Bone marrow (tissue), 2 donors: ENCODE measurements at regions not wholly inside any gene's neighbourhood (a gene's known extent, or its start where the extent isn't known, plus 50 kb on each side); places are given as distances from the start of the nearest gene placed in this dataset.

Source experiments
- DNase-seq, 2 donors: peaks; one replicate each; lab custom pipeline; 2025; lab: John Stamatoyannopoulos, UW

GRCh38 chr12:13503094-13503835, 306.7 kb downstream of the EMP1 start:
- no peak for DNase-seq

- DNase-seq = no peak
Observed at GRCh38 chr12:13499008-13499407, 302.5 kb downstream of the EMP1 start.

- no peak for DNase-seq
Observed at GRCh38 chr12:13496111-13496510, 299.6 kb downstream of the EMP1 start.

GRCh38 chr12:13489246-13489645, 292.7 kb downstream of the EMP1 start:
- DNase-seq = no peak

- DNase-seq = no peak
Observed at GRCh38 chr12:13487326-13487725, 290.8 kb downstream of the EMP1 start.

GRCh38 chr12:13486794-13487193, 290.3 kb downstream of the EMP1 start:
- no peak for DNase-seq

- no peak for DNase-seq
Observed at GRCh38 chr12:13478650-13479181, 282.2 kb downstream of the EMP1 start.

GRCh38 chr12:13474381-13474780, 277.9 kb downstream of the EMP1 start:
- DNase-seq = no peak

GRCh38 chr12:13472690-13473089, 276.2 kb downstream of the EMP1 start:
- no peak for DNase-seq

GRCh38 chr12:13471471-13471870, 274.9 kb downstream of the EMP1 start:
- DNase-seq = no peak

- no peak for DNase-seq
Observed at GRCh38 chr12:13465635-13466034, 269.1 kb downstream of the EMP1 start.

GRCh38 chr12:13463189-13463588, 266.7 kb downstream of the EMP1 start:
- DNase-seq = no peak

GRCh38 chr12:13462450-13462849, 265.9 kb downstream of the EMP1 start:
- no peak for DNase-seq

GRCh38 chr12:13455778-13456144, 259.2 kb downstream of the EMP1 start:
- DNase-seq = no peak

GRCh38 chr12:13454991-13455777, 258.7 kb downstream of the EMP1 start:
- DNase-seq = no peak

- no peak for DNase-seq
Observed at GRCh38 chr12:13452955-13453570, 256.5 kb downstream of the EMP1 start.

GRCh38 chr12:13451776-13452175, 255.2 kb downstream of the EMP1 start:
- no peak for DNase-seq

- DNase-seq = no peak
Observed at GRCh38 chr12:13450231-13451080, 253.9 kb downstream of the EMP1 start.

- no peak for DNase-seq
Observed at GRCh38 chr12:13444076-13444475, 247.6 kb downstream of the EMP1 start.

GRCh38 chr12:13443498-13443897, 247.0 kb downstream of the EMP1 start:
- DNase-seq = no peak

GRCh38 chr12:13443028-13443427, 246.5 kb downstream of the EMP1 start:
- DNase-seq = no peak

GRCh38 chr12:13442457-13442856, 245.9 kb downstream of the EMP1 start:
- no peak for DNase-seq
